NB4 (cell line): ENCODE measurements at regions not wholly inside any gene's neighbourhood (a gene's known extent, or its start where the extent isn't known, plus 50 kb on each side); places are given as distances from the start of the nearest gene placed in this dataset.

Experiments
- DNase-seq: peaks from one replicate; pipeline ENCODE4 v3.0.0; 2010; ENCODE audit warnings: low read depth
- H3K4me3 ChIP-seq: one replicate; pipeline ENCODE4 v1.5.1; 2011; ENCODE audit warnings: mild to moderate bottlenecking, low read depth, low read length, moderate library complexity
- MYC ChIP-seq: IDR thresholded peaks from 2 replicates; pipeline ENCODE4 v1.6.1; 2011; ENCODE audit warnings: low read depth, low read length
- POLR2A ChIP-seq: IDR thresholded peaks from 2 replicates; pipeline ENCODE4 v1.6.1; 2011; ENCODE audit warnings: mild to moderate bottlenecking; ENCODE audit not compliant: insufficient read length; ENCODE audit errors: extremely low read depth
- TF ChIP-seq, protein P1 (sequence below): IDR thresholded peaks from one replicate; pipeline ENCODE4 v1.5.1; 2012; ENCODE audit warnings: low read depth, low read length
- TF ChIP-seq, protein P2 (sequence below): IDR thresholded peaks from 2 replicates; pipeline ENCODE4 v1.6.1; 2011; ENCODE audit warnings: low read depth, low read length

DNA sequence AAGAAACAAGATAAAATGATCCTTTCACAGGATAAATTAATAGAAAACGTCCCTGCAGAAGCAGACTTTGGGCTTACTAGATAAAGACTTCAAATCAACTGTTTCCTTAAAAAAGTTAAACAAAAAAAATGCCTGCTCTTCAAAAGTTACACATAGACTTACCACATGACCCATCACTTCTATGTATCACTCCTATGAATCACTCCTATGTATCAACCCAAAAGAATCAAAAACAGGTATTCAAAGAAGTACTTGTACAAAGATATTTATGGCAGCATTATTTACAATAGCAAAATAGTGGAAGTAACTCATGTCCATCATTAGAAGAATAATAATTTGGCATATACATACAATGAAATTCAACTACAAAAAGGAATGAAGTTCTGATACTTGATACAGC is 56.3 kb upstream of the PRDM9 start:
- TF ChIP-seq, protein P1, sequence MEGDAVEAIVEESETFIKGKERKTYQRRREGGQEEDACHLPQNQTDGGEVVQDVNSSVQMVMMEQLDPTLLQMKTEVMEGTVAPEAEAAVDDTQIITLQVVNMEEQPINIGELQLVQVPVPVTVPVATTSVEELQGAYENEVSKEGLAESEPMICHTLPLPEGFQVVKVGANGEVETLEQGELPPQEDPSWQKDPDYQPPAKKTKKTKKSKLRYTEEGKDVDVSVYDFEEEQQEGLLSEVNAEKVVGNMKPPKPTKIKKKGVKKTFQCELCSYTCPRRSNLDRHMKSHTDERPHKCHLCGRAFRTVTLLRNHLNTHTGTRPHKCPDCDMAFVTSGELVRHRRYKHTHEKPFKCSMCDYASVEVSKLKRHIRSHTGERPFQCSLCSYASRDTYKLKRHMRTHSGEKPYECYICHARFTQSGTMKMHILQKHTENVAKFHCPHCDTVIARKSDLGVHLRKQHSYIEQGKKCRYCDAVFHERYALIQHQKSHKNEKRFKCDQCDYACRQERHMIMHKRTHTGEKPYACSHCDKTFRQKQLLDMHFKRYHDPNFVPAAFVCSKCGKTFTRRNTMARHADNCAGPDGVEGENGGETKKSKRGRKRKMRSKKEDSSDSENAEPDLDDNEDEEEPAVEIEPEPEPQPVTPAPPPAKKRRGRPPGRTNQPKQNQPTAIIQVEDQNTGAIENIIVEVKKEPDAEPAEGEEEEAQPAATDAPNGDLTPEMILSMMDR = no peak
- TF ChIP-seq POLR2A = no peak
- TF ChIP-seq, protein P2, sequence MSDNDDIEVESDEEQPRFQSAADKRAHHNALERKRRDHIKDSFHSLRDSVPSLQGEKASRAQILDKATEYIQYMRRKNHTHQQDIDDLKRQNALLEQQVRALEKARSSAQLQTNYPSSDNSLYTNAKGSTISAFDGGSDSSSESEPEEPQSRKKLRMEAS = no peak
- TF ChIP-seq MYC = no peak
- no peak overlapping the region for H3K4me3 ChIP-seq
- DNase-seq = no peak

DNA sequence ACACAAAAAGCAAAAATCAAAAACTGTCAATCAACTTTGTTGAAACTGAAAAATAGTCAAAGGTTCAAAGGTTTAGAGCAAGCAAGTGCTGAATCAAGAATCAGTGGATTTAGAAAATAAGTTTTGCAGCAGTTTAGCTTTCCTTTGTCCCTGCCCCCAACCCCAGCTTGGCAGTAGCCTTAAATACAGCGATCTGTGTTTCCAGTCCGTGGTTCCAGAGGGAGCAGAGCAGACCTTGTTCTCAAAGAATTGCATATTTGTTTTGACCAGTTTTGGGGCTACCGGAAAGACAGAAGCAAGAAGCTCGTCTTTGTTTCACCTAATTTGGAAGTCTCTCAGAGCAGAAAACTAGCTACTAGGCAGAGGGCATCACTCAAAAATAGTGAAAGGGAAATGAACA is 57.2 kb upstream of the PRDM9 start:
- TF ChIP-seq MYC (no peak), POLR2A (no peak)
- TF ChIP-seq, protein P1 = no peak
- TF ChIP-seq, protein P2 = no peak
- H3K4me3 ChIP-seq = no peak overlapping the region
- no peak for DNase-seq

DNA sequence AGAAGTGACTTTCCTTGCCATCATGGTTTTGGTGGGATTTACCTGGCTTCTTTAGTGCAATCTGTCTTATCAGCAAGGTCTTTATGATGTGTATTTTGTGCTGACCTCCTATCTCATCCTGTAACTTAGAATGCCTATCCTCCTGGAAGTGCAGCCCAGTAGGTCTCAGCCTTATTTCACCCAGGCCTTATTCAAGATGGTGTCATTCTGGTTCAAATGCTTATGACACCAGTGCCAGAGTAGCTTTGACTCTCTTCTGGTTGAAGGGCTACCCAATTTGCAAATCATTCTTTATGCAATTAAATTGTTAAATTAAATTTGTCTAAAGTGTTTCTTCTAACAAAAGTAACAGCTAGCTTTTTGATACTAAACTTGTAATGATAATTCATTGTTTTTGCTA is 58.8 kb upstream of the PRDM9 start:
- no peak for DNase-seq
- no peak overlapping the region for H3K4me3 ChIP-seq
- TF ChIP-seq, protein P1 = no peak
- TF ChIP-seq, protein P2 = no peak
- TF ChIP-seq MYC (no peak), POLR2A (no peak)

DNA sequence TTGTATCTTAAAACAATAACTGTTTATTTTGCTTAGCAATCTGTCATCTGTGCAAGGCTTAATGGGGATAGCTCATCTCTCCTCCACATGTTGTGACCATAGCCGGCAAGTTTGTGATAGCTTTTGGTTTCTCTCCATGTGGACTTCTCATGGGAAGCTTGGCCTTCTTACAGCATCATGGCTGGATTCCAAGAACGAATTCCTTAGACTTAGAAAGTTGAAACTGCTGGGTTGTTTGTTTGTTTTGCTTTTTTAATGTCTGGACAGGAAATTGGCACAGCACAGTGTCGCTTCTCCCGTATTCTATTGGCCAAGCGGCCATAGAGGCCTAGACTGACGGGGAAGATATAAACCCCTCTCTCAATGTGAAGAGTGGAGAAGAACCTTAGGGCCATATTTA is 61.0 kb upstream of the PRDM9 start:
- TF ChIP-seq, protein P1 = no peak
- no peak for TF ChIP-seq POLR2A
- DNase-seq = no peak
- no peak overlapping the region for H3K4me3 ChIP-seq

DNA sequence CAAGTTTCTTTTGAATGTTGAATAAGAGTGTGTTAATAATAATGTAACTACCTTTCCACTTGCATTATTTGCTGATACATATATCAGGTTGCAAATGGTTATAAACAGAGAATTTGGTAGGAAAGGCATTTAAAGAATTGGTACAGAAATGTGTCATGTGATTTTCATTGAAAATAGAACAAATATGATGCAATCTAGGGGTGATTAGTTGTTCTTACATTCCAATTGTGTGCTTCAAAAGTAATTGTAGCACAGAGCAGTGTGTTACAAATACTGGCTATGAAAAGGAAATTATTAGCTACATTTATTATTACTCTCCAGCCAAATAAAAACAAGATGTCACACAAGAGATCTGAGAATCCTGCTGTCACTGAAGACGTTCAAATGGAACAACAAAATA is 61.8 kb upstream of the PRDM9 start:
- no peak for DNase-seq
- no peak for TF ChIP-seq POLR2A
- TF ChIP-seq, protein P1 = no peak
- no peak overlapping the region for H3K4me3 ChIP-seq

DNA sequence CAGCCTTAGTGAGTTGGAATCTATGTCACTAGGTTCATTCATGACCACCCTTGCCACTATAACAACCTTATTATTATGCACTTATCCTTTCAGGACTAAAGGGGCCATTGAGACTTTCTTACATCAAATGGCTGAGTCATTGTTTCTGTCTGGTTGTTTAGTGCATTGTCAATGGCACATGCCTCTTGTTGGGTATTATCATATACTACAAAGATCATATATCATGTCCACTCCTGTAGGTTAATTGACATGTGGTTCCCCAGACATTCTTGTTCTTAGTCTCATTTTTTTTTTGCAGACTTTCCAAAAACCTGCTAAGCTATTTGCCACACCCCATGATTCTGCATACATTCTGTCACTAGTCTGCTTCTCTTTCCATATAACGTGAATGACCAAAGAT is 66.7 kb upstream of the PRDM9 start:
- H3K4me3 ChIP-seq = no peak overlapping the region
- DNase-seq = no peak
- TF ChIP-seq MYC (no peak), POLR2A (no peak)
- TF ChIP-seq, protein P2 = no peak
- TF ChIP-seq, protein P1 = no peak
